Panc1 (cell line): ENCODE measurements at regions not wholly inside any gene's neighbourhood (a gene's known extent, or its start where the extent isn't known, plus 50 kb on each side); places are given as distances from the start of the nearest gene placed in this dataset.

Experiments
- ATAC-seq: fragments of 200-7000 bp; cut with Tn5 transposase; 2 replicates; pipeline ENCODE4 v1.9.1; 2020; ENCODE audit warnings: mild to moderate bottlenecking, moderate library complexity
- BruUV-seq: library from RNA; stranded (reverse); fragments of 400-500 nt; replicated peaks from 2 replicates; lab custom pipeline; 2021; lab: Mats Ljungman, UMichigan
- CTCF ChIA-PET: fragments of 300-600 bp; sonication (Branson Sonifier 250); formaldehyde crosslinking; loops from one replicate; lab custom pipeline; 2022; ENCODE audit warnings: antibody characterized with exemption; lab: Charles Lee
- POLR2A ChIA-PET: fragments of 300-600 bp; sonication (Branson Sonifier 250); formaldehyde crosslinking; loops from one replicate; lab custom pipeline; 2022; ENCODE audit warnings: antibody characterized with exemption; lab: Charles Lee
- DNase-seq: peaks from one replicate; pipeline ENCODE4 v3.0.0-alpha.2; 2010; ENCODE audit warnings: low read depth, low spot score
- H3K27ac ChIP-seq: 2 replicates; pipeline ENCODE4 v1.5.1; 2011; ENCODE audit warnings: mild to moderate bottlenecking, low read length, inconsistent platforms
- H3K27me3 ChIP-seq: fragments of 200-500 bp; sonication (Bioruptor generic); 2 replicates; pipeline ENCODE4 v1.6.0; 2014; ENCODE audit warnings: low read length, inconsistent platforms; ENCODE audit not compliant: control insufficient read depth, insufficient read depth
- H3K36me3 ChIP-seq: fragments of 200-500 bp; sonication (Bioruptor generic); 2 replicates; pipeline ENCODE4 v1.5.1; 2014; ENCODE audit warnings: inconsistent platforms, mild to moderate bottlenecking, low read length, moderate library complexity; ENCODE audit not compliant: control insufficient read depth, insufficient read depth
- H3K4me1 ChIP-seq: 2 replicates; pipeline ENCODE4 v1.5.1; 2011; ENCODE audit warnings: inconsistent platforms, mild to moderate bottlenecking, low read length, moderate library complexity; ENCODE audit not compliant: control insufficient read depth, insufficient read depth
- H3K4me3 ChIP-seq, 2 experiments: 2 replicates each; pipeline ENCODE4 v1.5.1; 2011 to 2012; ENCODE audit warnings: low read depth in 2 of 2, low read length in 2 of 2, mild to moderate bottlenecking in 2 of 2, inconsistent platforms in 1 of 2, moderate library complexity in 1 of 2
- H3K9me3 ChIP-seq: fragments of 200-500 bp; sonication (Bioruptor generic); 2 replicates; pipeline ENCODE4 v1.5.1; 2014; ENCODE audit warnings: low read depth, mild to moderate bottlenecking, inconsistent platforms, low read length, moderate library complexity; ENCODE audit not compliant: control insufficient read depth, insufficient read depth
- CTCF ChIP-seq: fragments of 450-650 bp; IDR thresholded peaks from 2 replicates; pipeline ENCODE4 v1.5.1; 2017; ENCODE audit warnings: mild to moderate bottlenecking
- POLR2AphosphoS5 ChIP-seq: IDR thresholded peaks from 2 replicates; pipeline ENCODE4 v1.6.1; 2012; ENCODE audit warnings: mild to moderate bottlenecking, low read depth, low read length, moderate library complexity
- SIN3A ChIP-seq: IDR thresholded peaks from 2 replicates; pipeline ENCODE4 v1.6.1; 2012; ENCODE audit warnings: low read depth, mild to moderate bottlenecking, low read length, moderate library complexity, borderline replicate concordance; ENCODE audit not compliant: insufficient read depth
- TCF7L2 ChIP-seq: IDR thresholded peaks from 2 replicates; pipeline ENCODE4 v1.6.1; 2011; ENCODE audit warnings: mild to moderate bottlenecking, low read depth, low read length, inconsistent platforms
- in situ Hi-C: cut with HindIII; loops from 2 replicates; pipeline ENCODE4 v1.10.0; 2016; ENCODE audit warnings: low sequenced_read_pairs, low pct_unique_long_range_greater_than_20kb
- intact Hi-C: fragments of 100-400 bp; cut with micrococcal nuclease; formaldehyde crosslinking; loops from one replicate; pipeline ENCODE4 v1.10.0; 2022; ENCODE audit not compliant: unreplicated experiment
- TF ChIP-seq, protein P1 (sequence below), 2 experiments: IDR thresholded peaks; 2 replicates each; pipeline ENCODE4 v1.6.1; 2011 to 2012; ENCODE audit warnings: low read depth in 2 of 2, control low read depth in 1 of 2, low read length in 1 of 2, mild to moderate bottlenecking in 1 of 2, moderate library complexity in 1 of 2; ENCODE audit not compliant: insufficient read depth in 1 of 2

GRCh38 chrX:20472148-20472547, 205.4 kb upstream of the RPS6KA3 start:
- CTCF ChIA-PET: no interaction called here
- BruUV-seq: no TSS peak
- Histone ChIP-seq H3K4me1 (no peaks in the 10 kb centered on the region), H3K36me3 (no peaks in the 10 kb centered on the region), H3K9me3 (no peaks in the 10 kb centered on the region), H3K4me3 (no peak overlapping the region), H3K27me3 (no peaks in the 10 kb centered on the region), H3K27ac (no peak overlapping the region)
- TF ChIP-seq SIN3A (no peak), POLR2AphosphoS5 (no peak), TCF7L2 (no peak), CTCF (no peak)
- TF ChIP-seq, protein P1, sequence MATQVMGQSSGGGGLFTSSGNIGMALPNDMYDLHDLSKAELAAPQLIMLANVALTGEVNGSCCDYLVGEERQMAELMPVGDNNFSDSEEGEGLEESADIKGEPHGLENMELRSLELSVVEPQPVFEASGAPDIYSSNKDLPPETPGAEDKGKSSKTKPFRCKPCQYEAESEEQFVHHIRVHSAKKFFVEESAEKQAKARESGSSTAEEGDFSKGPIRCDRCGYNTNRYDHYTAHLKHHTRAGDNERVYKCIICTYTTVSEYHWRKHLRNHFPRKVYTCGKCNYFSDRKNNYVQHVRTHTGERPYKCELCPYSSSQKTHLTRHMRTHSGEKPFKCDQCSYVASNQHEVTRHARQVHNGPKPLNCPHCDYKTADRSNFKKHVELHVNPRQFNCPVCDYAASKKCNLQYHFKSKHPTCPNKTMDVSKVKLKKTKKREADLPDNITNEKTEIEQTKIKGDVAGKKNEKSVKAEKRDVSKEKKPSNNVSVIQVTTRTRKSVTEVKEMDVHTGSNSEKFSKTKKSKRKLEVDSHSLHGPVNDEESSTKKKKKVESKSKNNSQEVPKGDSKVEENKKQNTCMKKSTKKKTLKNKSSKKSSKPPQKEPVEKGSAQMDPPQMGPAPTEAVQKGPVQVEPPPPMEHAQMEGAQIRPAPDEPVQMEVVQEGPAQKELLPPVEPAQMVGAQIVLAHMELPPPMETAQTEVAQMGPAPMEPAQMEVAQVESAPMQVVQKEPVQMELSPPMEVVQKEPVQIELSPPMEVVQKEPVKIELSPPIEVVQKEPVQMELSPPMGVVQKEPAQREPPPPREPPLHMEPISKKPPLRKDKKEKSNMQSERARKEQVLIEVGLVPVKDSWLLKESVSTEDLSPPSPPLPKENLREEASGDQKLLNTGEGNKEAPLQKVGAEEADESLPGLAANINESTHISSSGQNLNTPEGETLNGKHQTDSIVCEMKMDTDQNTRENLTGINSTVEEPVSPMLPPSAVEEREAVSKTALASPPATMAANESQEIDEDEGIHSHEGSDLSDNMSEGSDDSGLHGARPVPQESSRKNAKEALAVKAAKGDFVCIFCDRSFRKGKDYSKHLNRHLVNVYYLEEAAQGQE (IDR thresholded peaks at IDR 0.05; ENCODE audit: insufficient read depth in 1 of 2, low read depth in 2 of 2, low read length in 1 of 2): no peak
- no peak for ATAC-seq
- in situ Hi-C loops: no loop called here
- intact Hi-C loops: no loop called here
- no peak for DNase-seq
- POLR2A ChIA-PET: interaction anchor here (0.7 kb wide), 1 partner anchor 1325 kb away, joined by 3 read pairs; no protein-coding TSS in a partner anchor

- H3K27ac ChIP-seq: no peak overlapping the region
- H3K4me3 ChIP-seq: no peak overlapping the region
- ATAC-seq (no peak), DNase-seq (no peak)
- POLR2A ChIA-PET: interaction anchor here (0.7 kb wide), 1 partner anchor 1326 kb away, joined by 3 read pairs; no protein-coding TSS in a partner anchor
- CTCF ChIA-PET: no interaction called here
- BruUV-seq: no TSS peak
- no peaks in the 10 kb centered on the region for H3K4me1 ChIP-seq
- H3K9me3 ChIP-seq: no peaks in the 10 kb centered on the region
- intact Hi-C loops (no loop called here), in situ Hi-C loops (no loop called here)
- H3K36me3 ChIP-seq: no peaks in the 10 kb centered on the region
- TF ChIP-seq, protein P1 (IDR thresholded peaks at IDR 0.05; ENCODE audit: insufficient read depth in 1 of 2, low read depth in 2 of 2, low read length in 1 of 2): no peak
- TF ChIP-seq POLR2AphosphoS5: no peak
- no peaks in the 10 kb centered on the region for H3K27me3 ChIP-seq
These were observed 204.8 kb upstream of the RPS6KA3 start for GRCh38 chrX:20471483-20471882.
